ENCODE measurements at regions not wholly inside any gene's neighbourhood (a gene's known extent, or its start where the extent isn't known, plus 50 kb on each side); places are given as distances from the start of the nearest gene placed in this dataset.

DNA sequence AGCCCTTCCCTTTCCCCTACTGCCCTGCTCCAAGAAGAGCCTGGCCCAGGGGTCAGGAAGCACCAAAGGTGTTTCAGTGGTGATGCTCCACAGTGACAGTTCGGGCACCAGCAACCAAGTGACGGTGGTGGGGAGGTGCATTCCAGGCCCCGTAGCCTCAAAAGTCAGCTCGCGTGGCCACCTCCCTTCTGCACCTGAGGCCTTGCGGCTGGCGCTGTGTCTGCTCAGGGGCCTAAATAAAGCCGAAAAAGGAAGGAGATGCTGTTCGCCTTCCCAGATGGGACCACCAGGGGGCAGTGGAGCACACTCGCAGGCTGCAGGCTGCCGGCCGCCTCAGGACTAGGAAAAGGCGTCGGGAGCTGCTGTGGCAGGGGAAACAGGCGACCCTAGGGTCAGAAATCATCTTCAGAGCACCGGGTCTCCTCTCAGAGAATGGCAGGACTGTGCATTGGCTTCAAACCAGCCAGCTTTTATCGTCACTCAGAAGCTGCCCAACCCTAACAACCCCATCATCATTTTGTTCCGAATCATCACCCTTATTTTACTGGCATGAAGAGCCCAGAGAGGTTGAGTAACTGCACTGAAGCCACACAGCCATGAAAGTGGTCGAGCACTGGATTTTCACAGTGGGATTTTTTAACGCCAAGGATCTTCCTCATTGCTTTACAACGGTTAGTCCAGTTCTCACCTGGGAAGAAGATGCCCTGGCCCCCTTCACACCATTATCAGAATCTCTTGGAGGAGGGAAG lies 213.0 kb upstream of the CELF4 start:
- peak; percentile 22 for DNase-seq

- DNase-seq = no peak
Observed at GRCh38 chr18:37769826-37770225, 204.2 kb upstream of the CELF4 start.

GRCh38 chr18:37764541-37765288 lies 199.1 kb upstream of the CELF4 start:
- no peak for DNase-seq

- DNase-seq = no peak
Observed at GRCh38 chr18:37762076-37762621, 196.6 kb upstream of the CELF4 start.

GRCh38 chr18:37754141-37754540 lies 188.5 kb upstream of the CELF4 start:
- DNase-seq = no peak

- no peak for DNase-seq
Observed at GRCh38 chr18:37742436-37742835, 176.8 kb upstream of the CELF4 start.

DNA sequence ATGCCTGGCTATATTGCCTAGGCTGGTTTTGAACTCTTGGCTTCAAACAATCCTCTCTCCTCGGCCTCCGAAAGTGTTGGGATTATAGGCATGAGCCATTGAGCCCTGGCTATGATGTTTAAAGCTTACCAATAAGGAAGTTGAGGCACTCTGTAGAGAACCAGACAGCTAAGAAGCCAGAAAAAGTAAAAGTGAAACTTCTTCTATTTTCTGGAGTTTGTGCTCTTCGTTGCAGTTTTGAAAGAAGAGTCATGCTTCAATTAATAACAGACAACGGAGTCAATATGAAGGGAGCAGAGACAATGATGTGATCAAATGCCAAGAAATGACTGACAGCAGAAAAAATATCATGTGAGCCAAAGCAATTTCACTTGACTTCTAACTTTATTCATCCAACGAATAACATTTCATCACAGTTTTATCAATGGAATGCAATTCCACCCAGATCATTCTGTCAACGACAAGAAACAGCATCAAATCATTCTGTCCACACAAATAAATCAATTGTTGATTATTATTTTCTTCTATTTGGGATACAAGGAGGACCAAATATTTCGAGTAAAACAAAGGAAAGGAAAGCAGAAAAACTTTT lies 175.5 kb upstream of the CELF4 start:
- no peak for DNase-seq

GRCh38 chr18:37734406-37734805 lies 168.8 kb upstream of the CELF4 start:
- no peak for DNase-seq

DNA sequence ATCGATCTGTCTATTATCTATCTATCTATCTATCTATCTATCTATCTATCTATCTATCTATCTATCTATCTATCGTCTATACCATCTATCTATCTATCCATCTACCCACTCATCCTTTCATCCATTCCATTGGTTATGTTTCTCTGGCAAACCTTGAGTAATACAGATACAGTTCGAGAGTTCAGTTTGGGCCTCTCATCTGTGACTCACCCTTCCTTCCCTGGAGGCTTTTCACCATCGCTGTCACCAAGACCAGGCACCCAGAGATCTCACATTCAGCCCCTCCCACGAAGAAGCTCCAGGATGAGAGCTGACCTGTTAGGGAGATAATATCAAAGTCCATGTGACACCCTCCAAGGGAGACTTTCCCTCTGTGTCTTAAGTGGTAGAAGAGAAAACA lies 164.1 kb upstream of the CELF4 start:
- DNase-seq = no peak

DNA sequence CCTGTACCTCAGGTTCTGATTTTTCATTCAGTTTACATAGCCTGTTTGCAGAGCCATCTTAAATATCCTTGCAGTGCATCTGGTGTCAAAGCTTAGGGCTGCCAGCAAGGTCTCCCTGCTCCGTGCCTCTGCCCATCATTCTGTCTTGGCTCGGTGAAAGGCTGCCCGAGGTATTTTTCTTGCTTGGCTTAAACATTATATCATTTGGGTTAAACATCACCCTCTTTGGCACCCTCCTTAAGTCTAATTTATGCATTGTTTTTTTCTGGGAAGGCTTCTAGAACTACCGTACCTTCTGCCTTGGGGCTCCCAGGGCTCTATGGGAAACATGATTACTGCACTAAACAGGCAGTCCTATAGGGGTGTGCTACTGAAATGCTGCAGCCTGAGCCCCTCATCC lies 158.6 kb upstream of the CELF4 start:
- no peak for DNase-seq

GRCh38 chr18:37721544-37722522 lies 156.2 kb upstream of the CELF4 start:
- no peak for DNase-seq

- no peak for DNase-seq
Observed at GRCh38 chr18:37720663-37721062, 155.1 kb upstream of the CELF4 start.

DNA sequence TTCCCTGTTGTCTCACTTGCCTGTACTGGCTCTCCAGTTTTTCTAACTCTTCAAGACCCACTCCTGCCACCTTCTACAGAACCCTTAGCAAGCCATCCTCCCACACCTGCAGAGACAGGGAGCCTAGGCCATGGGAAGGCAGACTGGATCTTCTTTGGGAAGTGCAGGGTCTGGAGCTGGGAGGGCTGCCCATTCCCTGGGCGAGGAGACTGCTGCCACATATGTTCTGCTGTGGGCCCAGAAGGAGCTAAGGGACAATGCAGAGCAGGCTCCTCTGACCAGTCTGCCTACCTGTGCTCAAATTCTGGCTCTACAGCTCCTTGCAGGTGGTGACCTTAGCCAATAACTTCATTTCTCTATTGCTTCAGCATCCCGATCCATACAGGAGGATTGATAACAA lies 152.1 kb upstream of the CELF4 start:
- no peak for DNase-seq

GRCh38 chr18:37717098-37717497 lies 151.5 kb upstream of the CELF4 start:
- no peak for DNase-seq

DNA sequence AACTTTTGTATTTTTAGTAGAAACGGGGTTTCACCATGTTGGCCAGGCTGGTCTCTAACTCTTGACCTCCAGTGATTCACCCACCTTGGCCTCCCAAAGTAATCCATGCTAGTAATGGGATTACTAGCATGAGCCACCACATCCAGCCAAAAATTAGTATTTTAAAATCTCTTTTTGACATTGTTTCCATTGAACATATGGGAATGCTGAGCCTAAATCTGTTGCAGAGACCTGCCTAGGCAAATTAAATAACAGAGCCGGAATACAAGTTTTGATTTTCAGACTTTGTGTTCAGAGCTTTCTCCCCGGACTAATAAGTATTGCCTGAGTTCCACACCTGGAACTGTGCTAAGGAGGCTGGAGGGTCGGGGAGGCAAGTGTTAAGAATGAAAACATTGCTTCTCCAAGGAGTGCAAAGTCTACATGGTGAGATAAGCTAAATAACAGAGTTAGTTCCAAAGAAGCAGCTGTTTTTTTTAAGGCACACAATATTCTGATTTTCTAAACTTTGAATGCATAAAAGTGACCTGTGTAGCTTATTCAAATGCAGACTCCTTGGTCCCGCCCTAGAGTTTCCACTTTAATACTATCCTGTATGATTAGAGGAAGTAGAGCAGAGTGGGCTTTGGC lies 150.6 kb upstream of the CELF4 start:
- DNase-seq = no peak

GRCh38 chr18:37714691-37715090 lies 149.1 kb upstream of the CELF4 start:
- DNase-seq = peak; percentile 46

GRCh38 chr18:37712776-37713175 lies 147.2 kb upstream of the CELF4 start:
- DNase-seq = no peak

DNA sequence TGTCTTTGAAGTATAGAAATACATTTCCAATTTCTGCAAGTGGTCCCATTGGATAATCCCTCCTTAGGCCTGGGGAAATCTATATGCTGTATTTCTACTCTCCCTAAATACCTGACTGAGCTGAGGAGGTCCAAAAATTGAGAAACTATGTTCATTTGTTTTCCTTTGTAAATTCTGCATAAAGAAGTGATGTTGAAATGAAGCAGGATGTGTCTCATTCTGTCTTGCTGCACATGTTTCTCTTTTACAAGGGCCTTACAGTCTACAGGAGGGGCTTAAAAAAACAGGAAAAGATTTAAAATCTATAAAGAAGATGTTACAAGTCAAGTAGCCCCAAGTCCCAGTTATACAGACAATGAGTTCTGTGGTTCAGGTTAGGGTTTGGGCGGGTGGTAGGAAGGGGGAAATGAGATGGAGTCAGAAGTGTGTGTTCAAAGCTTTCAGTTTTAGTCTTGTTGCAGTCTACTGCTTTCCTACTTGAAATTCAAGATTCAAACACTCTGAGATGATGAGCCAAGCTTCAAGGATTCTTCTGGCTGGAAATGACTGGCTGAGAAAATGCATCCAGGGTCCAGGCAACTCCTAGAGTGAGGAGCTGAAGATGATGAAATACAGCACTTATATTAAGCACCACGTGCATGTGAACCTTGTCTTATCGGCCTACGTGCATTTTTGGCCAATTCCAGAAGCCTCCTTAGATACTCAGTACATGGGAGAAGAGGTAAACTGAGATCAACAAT lies 146.3 kb upstream of the CELF4 start:
- DNase-seq = no peak

- DNase-seq = peak; percentile 88
Observed at GRCh38 chr18:37710726-37711125, 145.1 kb upstream of the CELF4 start.

GRCh38 chr18:37709740-37710139 lies 144.1 kb upstream of the CELF4 start:
- DNase-seq = no peak

DNA sequence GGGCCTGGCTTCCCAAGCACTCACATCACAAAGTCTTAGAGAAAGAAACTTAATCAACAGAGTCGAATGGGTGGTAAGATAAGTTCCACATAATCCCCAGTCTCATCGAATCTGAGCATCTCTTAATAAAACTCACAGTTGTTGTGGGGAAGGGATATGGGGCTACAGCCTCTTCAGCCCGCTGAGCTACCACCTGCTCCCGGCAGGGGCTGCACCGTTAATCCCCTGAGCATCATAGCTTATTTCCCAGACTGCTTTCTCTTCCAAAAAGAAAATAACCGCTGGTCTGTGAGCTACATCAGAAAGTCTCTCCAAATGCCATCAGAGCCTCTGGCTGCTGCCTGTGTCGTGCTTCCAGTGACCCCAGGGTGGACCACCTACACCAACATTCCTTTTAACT lies 139.4 kb upstream of the CELF4 start:
- no peak for DNase-seq

All from NCI-H1105 treated with DMSO at 0.1 percent for 48 hours (cell line).